GM19467 (cell line): ENCODE measurements at regions not wholly inside any gene's neighbourhood (a gene's known extent, or its start where the extent isn't known, plus 50 kb on each side); places are given as distances from the start of the nearest gene placed in this dataset.

Source experiments
- ATAC-seq: cut with Tn5 transposase; IDR thresholded peaks from one replicate; pipeline ENCODE4 v1.9.1; 2021; ENCODE audit warnings: mild to moderate bottlenecking, moderate library complexity; ENCODE audit not compliant: unreplicated experiment

GRCh38 chr4:141576585-141577110 lies 59.7 kb upstream of the IL15 start:
- no peak for ATAC-seq

DNA sequence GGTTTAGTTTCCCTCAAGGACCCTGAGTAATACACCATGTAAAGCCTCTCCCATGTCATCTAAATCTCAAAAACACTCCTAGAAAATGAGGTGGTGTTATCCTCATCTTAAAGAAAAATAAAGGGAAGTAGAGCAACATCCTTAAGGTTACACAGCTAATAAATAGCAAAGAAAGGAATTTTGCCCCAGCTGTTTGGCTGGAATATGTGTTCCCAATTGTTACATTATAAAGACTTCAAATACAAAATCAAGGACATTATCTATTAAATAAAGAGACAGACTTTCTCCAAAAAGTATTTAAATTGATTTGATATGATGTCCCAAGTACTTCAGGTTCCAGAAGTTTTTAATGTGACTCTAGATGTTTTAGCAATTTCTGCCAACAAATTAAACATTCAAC lies 57.9 kb upstream of the IL15 start:
- ATAC-seq, result no peak

DNA sequence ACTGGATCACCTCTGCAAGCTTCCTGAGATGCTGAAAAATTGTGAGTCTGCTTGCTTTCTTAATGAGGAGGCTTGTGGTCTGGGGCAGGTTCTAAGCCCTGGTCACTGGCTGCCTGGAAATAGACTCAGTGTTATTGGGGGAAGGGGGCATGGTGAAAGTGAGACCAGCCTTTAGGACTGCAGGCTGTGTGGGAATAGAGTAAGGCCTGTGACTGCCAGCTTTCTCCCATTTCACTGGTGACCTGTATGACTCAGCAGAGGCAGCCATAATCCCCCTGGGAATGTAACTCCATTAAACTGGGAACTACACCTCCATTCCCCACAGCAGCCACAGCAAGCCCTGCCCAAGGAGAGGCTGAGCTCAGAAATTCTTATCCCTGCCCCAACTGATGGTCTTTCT lies 55.9 kb upstream of the IL15 start:
- no peak for ATAC-seq
